Activated CD4-positive, alpha-beta T cell treated with anti-CD3 and anti-CD28 coated beads for 36 hours (primary cell): ENCODE measurements at regions not wholly inside any gene's neighbourhood (a gene's known extent, or its start where the extent isn't known, plus 50 kb on each side); places are given as distances from the start of the nearest gene placed in this dataset.

ENCODE experiments used
- ATAC-seq: fragments of 200-7000 bp; cut with Tn5 transposase; one replicate; pipeline ENCODE4 v1.10.0; 2021; ENCODE audit warnings: mild to moderate bottlenecking, moderate library complexity
- CTCF ChIA-PET: fragments of 350-600 bp; sonication (Branson Sonifier 250); formaldehyde crosslinking; loops from one replicate; lab custom pipeline; 2021; ENCODE audit warnings: antibody characterized with exemption; lab: Charles Lee
- POLR2A ChIA-PET: fragments of 350-600 bp; sonication (Branson Sonifier 250); formaldehyde crosslinking; loops from one replicate; lab custom pipeline; 2021; ENCODE audit warnings: antibody characterized with exemption, inconsistent platforms; lab: Charles Lee
- DNase-seq: peaks from one replicate; pipeline ENCODE4 v3.0.0-alpha.2; 2020
- H3K27ac Mint-ChIP-seq: one replicate; pipeline ENCODE4 v1.8.0; 2021; ENCODE audit warnings: mixed read lengths
- H3K27me3 Mint-ChIP-seq: one replicate; pipeline ENCODE4 v1.8.0; 2021; ENCODE audit warnings: mixed read lengths
- H3K36me3 Mint-ChIP-seq: one replicate; pipeline ENCODE4 v1.8.0; 2021; ENCODE audit warnings: low read depth, mixed read lengths
- H3K4me1 Mint-ChIP-seq: one replicate; pipeline ENCODE4 v1.8.0; 2021; ENCODE audit warnings: mixed read lengths
- H3K4me3 Mint-ChIP-seq: one replicate; pipeline ENCODE4 v1.8.0; 2021; ENCODE audit warnings: mild to moderate bottlenecking, moderate library complexity, mixed read lengths
- H3K9me3 Mint-ChIP-seq: one replicate; pipeline ENCODE4 v1.8.0; 2021; ENCODE audit warnings: low read depth, mixed read lengths
- intact Hi-C, 2 experiments: fragments of 100-400 bp; cut with DNase I in 1 of 2; cut with micrococcal nuclease in 1 of 2; formaldehyde crosslinking; loops; one replicate each; pipeline versions ENCODE4 v1.14.2 to v1.15.1; 2022 to 2024; cut with DNase I, micrococcal nuclease

GRCh38 chrX:33465137-33465536 is 253.8 kb upstream of the DMD start:
- Mint-ChIP-seq H3K4me3 (no peak overlapping the region), H3K27me3 (no peaks in the 10 kb centered on the region), H3K9me3 (peaks cover 3% of the 10 kb centered on the region), H3K27ac (no peak overlapping the region), H3K36me3 (no peaks in the 10 kb centered on the region), H3K4me1 (no peaks in the 10 kb centered on the region)
- CTCF ChIA-PET: no interaction called here
- intact Hi-C loops: no loop called here
- ATAC-seq (no peak), DNase-seq (no peak)
- POLR2A ChIA-PET: no interaction called here

- ChIA-PET POLR2A (no interaction called here), CTCF (no interaction called here)
- DNase-seq (no peak), ATAC-seq (no peak)
- no peak overlapping the region for H3K27ac Mint-ChIP-seq
- H3K9me3 Mint-ChIP-seq: peaks cover 1% of the 10 kb centered on the region
- H3K4me3 Mint-ChIP-seq: no peak overlapping the region
- no peaks in the 10 kb centered on the region for H3K27me3 Mint-ChIP-seq
- H3K36me3 Mint-ChIP-seq: no peaks in the 10 kb centered on the region
- intact Hi-C loops: no loop called here
- no peaks in the 10 kb centered on the region for H3K4me1 Mint-ChIP-seq
These were observed 245.8 kb upstream of the DMD start for GRCh38 chrX:33457102-33457501.

- Mint-ChIP-seq H3K9me3 (no peaks in the 10 kb centered on the region), H3K4me1 (no peaks in the 10 kb centered on the region), H3K27me3 (no peaks in the 10 kb centered on the region), H3K27ac (no peak overlapping the region), H3K4me3 (no peak overlapping the region), H3K36me3 (no peaks in the 10 kb centered on the region)
- ATAC-seq (no peak), DNase-seq (no peak)
- POLR2A ChIA-PET: no interaction called here
- intact Hi-C loops: no loop called here
- CTCF ChIA-PET: no interaction called here
These were observed 235.9 kb upstream of the DMD start for GRCh38 chrX:33447285-33447684.

- no peaks in the 10 kb centered on the region for H3K36me3 Mint-ChIP-seq
- ChIA-PET POLR2A (no interaction called here), CTCF (interaction anchor here (0.9 kb wide), 1 partner anchor 867 kb away, joined by 5 read pairs; no protein-coding TSS in a partner anchor)
- H3K4me1 Mint-ChIP-seq: no peaks in the 10 kb centered on the region
- H3K4me3 Mint-ChIP-seq: no peak overlapping the region
- intact Hi-C loops: loop anchor here (1.0 to 2.0 kb wide), 2 partner anchors 866 to 867 kb away; no protein-coding TSS in a partner anchor
- no peaks in the 10 kb centered on the region for H3K27me3 Mint-ChIP-seq
- peaks cover 8% of the 10 kb centered on the region for H3K9me3 Mint-ChIP-seq
- DNase-seq: peak; percentile 52
- no peak for ATAC-seq
- no peak overlapping the region for H3K27ac Mint-ChIP-seq
These were observed 223.1 kb upstream of the DMD start for GRCh38 chrX:33434256-33435092.

DNA sequence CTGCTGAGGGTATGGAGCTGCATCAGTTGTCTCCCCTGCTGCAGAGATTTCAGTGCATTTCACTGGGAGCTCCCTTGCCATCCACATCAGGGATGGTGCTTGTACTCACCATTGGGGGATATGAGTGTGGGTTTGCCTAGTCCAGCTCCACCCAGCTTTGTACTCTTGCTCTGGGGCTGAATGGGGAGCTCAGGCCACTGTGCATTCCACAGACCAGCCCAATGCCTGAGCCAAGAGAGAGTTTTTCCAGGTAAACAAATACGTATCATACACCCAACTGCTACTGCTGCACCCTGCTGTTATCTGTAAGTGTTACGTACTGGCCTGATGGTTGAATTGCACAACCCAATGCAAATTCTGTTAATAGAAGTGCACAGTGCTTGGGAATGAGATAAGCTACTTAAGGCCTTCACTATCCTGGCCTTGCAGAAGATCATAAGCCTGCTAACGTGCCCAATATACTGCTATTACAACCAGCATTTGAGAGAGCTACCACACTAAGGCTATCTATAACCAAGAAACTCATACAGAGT is 205.0 kb upstream of the DMD start:
- intact Hi-C loops: no loop called here
- H3K27me3 Mint-ChIP-seq: no peaks in the 10 kb centered on the region
- CTCF ChIA-PET: interaction anchor here (0.7 kb wide), 1 partner anchor 32 kb away, joined by 3 read pairs; no protein-coding TSS in a partner anchor
- ATAC-seq (no peak), DNase-seq (no peak)
- POLR2A ChIA-PET: no interaction called here
- no peaks in the 10 kb centered on the region for H3K4me1 Mint-ChIP-seq
- no peak overlapping the region for H3K4me3 Mint-ChIP-seq
- H3K36me3 Mint-ChIP-seq: no peaks in the 10 kb centered on the region
- H3K27ac Mint-ChIP-seq: no peak overlapping the region
- H3K9me3 Mint-ChIP-seq: peaks cover 4% of the 10 kb centered on the region

DNA sequence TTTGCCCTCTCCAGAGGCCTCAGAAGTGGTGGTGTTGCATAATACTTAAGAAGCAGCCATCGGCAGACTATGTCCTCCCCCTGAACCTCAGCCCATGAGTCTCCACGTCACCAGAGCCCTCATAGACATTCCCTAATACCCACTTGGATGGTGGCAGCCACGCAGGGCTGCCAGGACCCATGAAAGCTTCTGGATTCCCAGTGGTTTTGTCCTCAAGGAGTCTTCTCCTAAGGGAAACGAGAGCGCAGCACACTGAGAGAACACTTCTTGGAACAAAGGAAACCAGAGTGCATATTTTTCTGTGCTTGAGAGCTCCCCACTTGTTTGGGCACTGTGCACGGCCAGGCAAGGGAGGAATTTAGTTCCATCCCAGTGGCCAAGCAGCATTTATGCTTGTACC is 204.1 kb upstream of the DMD start:
- H3K9me3 Mint-ChIP-seq: peaks cover 4% of the 10 kb centered on the region
- H3K4me1 Mint-ChIP-seq: no peaks in the 10 kb centered on the region
- DNase-seq: no peak
- ChIA-PET POLR2A (no interaction called here), CTCF (no interaction called here)
- ATAC-seq: no peak
- no peak overlapping the region for H3K4me3 Mint-ChIP-seq
- no peaks in the 10 kb centered on the region for H3K36me3 Mint-ChIP-seq
- H3K27ac Mint-ChIP-seq: no peak overlapping the region
- H3K27me3 Mint-ChIP-seq: no peaks in the 10 kb centered on the region
- intact Hi-C loops: no loop called here

DNA sequence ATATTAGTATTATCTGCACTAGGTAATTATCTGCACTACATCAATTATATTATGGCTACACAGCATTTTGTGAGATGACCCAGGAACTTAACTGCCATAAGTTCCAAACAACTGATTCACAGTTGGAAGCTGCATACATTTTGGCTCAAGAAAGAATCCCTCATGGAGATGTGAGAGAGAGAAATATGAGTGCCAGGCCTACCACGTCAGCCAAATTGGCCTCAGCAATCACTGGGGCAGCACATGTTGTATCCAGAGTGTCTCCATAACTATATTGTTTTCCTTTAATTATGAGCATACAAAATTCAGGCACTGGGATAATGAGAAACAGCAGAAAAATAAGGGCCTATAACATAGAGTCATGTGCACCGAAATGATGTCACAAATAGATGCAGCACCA is 174.2 kb upstream of the DMD start:
- Mint-ChIP-seq H3K36me3 (no peaks in the 10 kb centered on the region), H3K9me3 (no peaks in the 10 kb centered on the region), H3K27me3 (no peaks in the 10 kb centered on the region), H3K4me3 (no peak overlapping the region), H3K4me1 (no peaks in the 10 kb centered on the region), H3K27ac (no peak overlapping the region)
- ChIA-PET CTCF (no interaction called here), POLR2A (no interaction called here)
- ATAC-seq (no peak), DNase-seq (no peak)
- intact Hi-C loops: no loop called here

DNA sequence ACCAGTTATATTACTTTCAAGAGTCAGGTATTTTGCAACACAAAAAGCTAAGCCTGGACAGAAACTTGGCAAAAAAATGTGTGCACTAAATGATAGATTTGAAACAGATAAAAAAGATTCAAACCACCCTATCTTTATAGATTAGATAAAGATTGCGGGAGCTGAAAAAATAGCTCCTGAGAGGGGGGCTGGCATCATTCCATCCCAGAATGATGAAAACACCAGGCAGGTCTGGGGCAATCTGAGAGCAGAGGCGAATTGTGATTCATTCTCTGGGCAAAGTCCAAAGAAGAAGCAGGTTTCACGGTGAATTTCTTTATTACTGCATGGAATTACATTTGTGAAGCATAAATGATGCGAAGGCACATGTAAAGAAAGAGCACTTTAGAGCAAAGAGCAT is 168.5 kb upstream of the DMD start:
- intact Hi-C loops: no loop called here
- Mint-ChIP-seq H3K27me3 (no peaks in the 10 kb centered on the region), H3K36me3 (no peaks in the 10 kb centered on the region), H3K9me3 (no peaks in the 10 kb centered on the region), H3K27ac (no peak overlapping the region), H3K4me3 (no peak overlapping the region), H3K4me1 (no peaks in the 10 kb centered on the region)
- POLR2A ChIA-PET: no interaction called here
- DNase-seq (no peak), ATAC-seq (no peak)
- CTCF ChIA-PET: no interaction called here

- Mint-ChIP-seq H3K36me3 (no peaks in the 10 kb centered on the region), H3K9me3 (peaks cover 9% of the 10 kb centered on the region), H3K27ac (no peak overlapping the region), H3K4me1 (no peaks in the 10 kb centered on the region), H3K4me3 (no peak overlapping the region), H3K27me3 (no peaks in the 10 kb centered on the region)
- ATAC-seq (no peak), DNase-seq (no peak)
- ChIA-PET POLR2A (no interaction called here), CTCF (no interaction called here)
- intact Hi-C loops: no loop called here
These were observed 146.3 kb upstream of the DMD start for GRCh38 chrX:33357606-33358005.

- POLR2A ChIA-PET: no interaction called here
- H3K9me3 Mint-ChIP-seq: no peaks in the 10 kb centered on the region
- no peaks in the 10 kb centered on the region for H3K27me3 Mint-ChIP-seq
- intact Hi-C loops: no loop called here
- H3K4me3 Mint-ChIP-seq: no peak overlapping the region
- ATAC-seq (no peak), DNase-seq (no peak)
- H3K36me3 Mint-ChIP-seq: no peaks in the 10 kb centered on the region
- CTCF ChIA-PET: no interaction called here
- H3K4me1 Mint-ChIP-seq: no peaks in the 10 kb centered on the region
- no peak overlapping the region for H3K27ac Mint-ChIP-seq
These were observed 127.9 kb upstream of the DMD start for GRCh38 chrX:33339219-33339618.

DNA sequence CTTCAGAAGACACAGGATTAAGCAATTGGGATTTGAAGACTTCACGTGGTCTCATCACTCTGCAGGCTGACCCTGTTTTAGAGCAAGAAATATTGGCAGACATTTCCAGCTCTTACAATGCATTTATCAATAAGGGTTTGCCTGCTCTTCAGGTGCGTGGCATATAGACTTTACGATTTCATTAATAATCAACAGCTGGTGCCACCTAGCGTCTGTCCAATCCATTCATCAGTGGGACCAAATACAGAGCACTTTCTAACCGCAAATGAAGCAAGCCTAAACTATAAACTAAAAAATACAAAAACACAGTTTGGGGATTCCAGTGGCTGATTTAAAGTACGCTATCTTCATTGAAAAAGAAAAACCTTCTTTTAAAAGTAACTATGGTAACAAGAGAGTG is 125.4 kb upstream of the DMD start:
- Mint-ChIP-seq H3K9me3 (no peaks in the 10 kb centered on the region), H3K27me3 (no peaks in the 10 kb centered on the region), H3K36me3 (no peaks in the 10 kb centered on the region), H3K4me1 (no peaks in the 10 kb centered on the region), H3K4me3 (no peak overlapping the region), H3K27ac (no peak overlapping the region)
- POLR2A ChIA-PET: no interaction called here
- intact Hi-C loops: loop anchor here in 1 of 2 experiments (2.0 kb wide), 1 partner anchor 806 kb away; no protein-coding TSS in a partner anchor
- DNase-seq (peak; percentile 2), ATAC-seq (no peak)
- CTCF ChIA-PET: no interaction called here

DNA sequence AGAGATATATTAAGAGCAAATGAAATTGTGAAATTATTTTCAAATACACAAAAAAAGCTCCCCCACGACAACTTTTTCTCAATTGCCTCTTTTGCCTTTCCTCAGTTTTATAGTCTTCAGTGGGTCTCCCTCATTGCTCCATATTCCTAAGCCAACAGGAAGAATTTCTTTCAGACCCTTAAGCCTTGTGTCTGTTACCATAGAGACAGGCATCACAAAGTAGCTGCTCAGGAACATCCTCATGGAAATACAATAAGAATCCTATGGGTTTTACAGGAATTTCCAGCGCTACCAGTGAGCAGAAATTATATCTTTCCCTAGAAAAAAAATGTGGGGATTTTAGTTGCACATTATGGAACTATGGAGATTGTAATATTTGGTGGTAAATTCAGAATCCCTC is 121.9 kb upstream of the DMD start:
- ChIA-PET POLR2A (no interaction called here), CTCF (no interaction called here)
- intact Hi-C loops: no loop called here
- no peak for DNase-seq
- no peaks in the 10 kb centered on the region for H3K36me3 Mint-ChIP-seq
- no peak for ATAC-seq
- no peaks in the 10 kb centered on the region for H3K27me3 Mint-ChIP-seq
- no peaks in the 10 kb centered on the region for H3K4me1 Mint-ChIP-seq
- no peaks in the 10 kb centered on the region for H3K9me3 Mint-ChIP-seq
- no peak overlapping the region for H3K4me3 Mint-ChIP-seq
- no peak overlapping the region for H3K27ac Mint-ChIP-seq
